ENCODE measurements at regions not wholly inside any gene's neighbourhood (a gene's known extent, or its start where the extent isn't known, plus 50 kb on each side); places are given as distances from the start of the nearest gene placed in this dataset.

- no peak overlapping the region for H3K23ac ChIP-seq (ENCODE audit: low read depth, low read length)
- no peak overlapping the region for H3K56ac ChIP-seq (ENCODE audit: extremely low read depth, insufficient read depth, low read length)
- no peak overlapping the region for H3K4ac ChIP-seq (ENCODE audit: low read depth, low read length)
- H3K4me1 ChIP-seq (ENCODE audit: control insufficient read depth, insufficient read depth, low read length): no peaks in the 10 kb centered on the region
- no peak for TF ChIP-seq RFX5 (IDR thresholded peaks at IDR 0.05; ENCODE audit: low read depth, low read length)
- TF ChIP-seq MAZ (IDR thresholded peaks at IDR 0.05; ENCODE audit: borderline replicate concordance, low read depth, low read length): no peak
- TF ChIP-seq RCOR1 (IDR thresholded peaks at IDR 0.05; ENCODE audit: insufficient replicate concordance, low read length): no peak
- TF ChIP-seq CTCF (conservative IDR thresholded peaks at IDR 0.05; ENCODE audit: low read depth, low read length): no peak
- no peak for TF ChIP-seq RAD21 (IDR thresholded peaks at IDR 0.05; ENCODE audit: low read length)
- TF ChIP-seq MXI1 (IDR thresholded peaks at IDR 0.05; ENCODE audit: borderline replicate concordance, low read depth, low read length): no peak
- TF ChIP-seq BHLHE40 (IDR thresholded peaks at IDR 0.05; ENCODE audit: low read depth, low read length): no peak
- TF ChIP-seq SMC3 (IDR thresholded peaks at IDR 0.05; ENCODE audit: low read depth, low read length): no peak
- TF ChIP-seq NFE2L2 (IDR thresholded peaks at IDR 0.05; ENCODE audit: low read depth, low read length): no peak
- no peak overlapping the region for H2AFZ ChIP-seq (replicated peaks; ENCODE audit: low read length, poor library complexity)
- H2BK120ac ChIP-seq (ENCODE audit: low read depth, low read length): no peak overlapping the region
- no peak overlapping the region for H2BK15ac ChIP-seq (ENCODE audit: low read depth, low read length)
- intact Hi-C loops (cut with micrococcal nuclease): no loop called here
- H2BK5ac ChIP-seq (ENCODE audit: low read depth, low read length, poor library complexity, severe bottlenecking): no peak overlapping the region
- no peaks in the 10 kb centered on the region for H3K9me1 ChIP-seq (ENCODE audit: insufficient read depth, low read length)
- H3K9ac ChIP-seq (ENCODE audit: low read depth, low read length): no peak overlapping the region
- H3K18ac ChIP-seq (ENCODE audit: low read depth, low read length): no peak overlapping the region
- no peaks in the 10 kb centered on the region for H4K20me1 ChIP-seq (ENCODE audit: insufficient read depth, low read length)
- DNase-seq: no peak
- H2AK9ac ChIP-seq (replicated peaks; ENCODE audit: low read depth, low read length, poor library complexity): no peak overlapping the region
- in situ Hi-C loops (cut with MboI; ENCODE audit: low sequenced_read_pairs): no loop called here
- no peak overlapping the region for H4K8ac ChIP-seq (ENCODE audit: low read depth in 2 of 2, low read length in 2 of 2)
- no peak overlapping the region for H4K5ac ChIP-seq (ENCODE audit: low read depth, low read length)
- no peaks in the 10 kb centered on the region for H3K79me1 ChIP-seq (ENCODE audit: low read depth in 1 of 2, low read length in 2 of 2)
- H3K27ac ChIP-seq (ENCODE audit: insufficient read depth, low read length): no peak overlapping the region
- H3K4me2 ChIP-seq (ENCODE audit: low read depth, low read length): no peak overlapping the region
- H3K4me3 ChIP-seq (ENCODE audit: insufficient read depth, low read depth, low read length): no peak overlapping the region
- ChIA-PET POLR2A (ENCODE audit: unreplicated experiment) (no interaction called here), CTCF (no interaction called here)
- H2BK20ac ChIP-seq (ENCODE audit: low read depth, low read length): no peak overlapping the region
- no peak for ATAC-seq (ENCODE audit: low read depth)
- H3K14ac ChIP-seq (replicated peaks; ENCODE audit: low read depth, low read length): no peak overlapping the region
- dilution Hi-C loops (cut with HindIII; ENCODE audit: low sequenced_read_pairs, unreplicated experiment): no loop called here
- no peak overlapping the region for H4K91ac ChIP-seq (ENCODE audit: insufficient read depth, low read depth, low read length)
- H3K36me3 ChIP-seq (ENCODE audit: control insufficient read depth, insufficient read depth, low read length): no peaks in the 10 kb centered on the region
- no CpG with 5 or more reads among the region's 4 CpGs for WGBS, 2 experiments (ENCODE audit: extremely low coverage in 2 of 2, insufficient read length in 1 of 2)
- H2AK5ac ChIP-seq (ENCODE audit: low read depth, low read length): no peak overlapping the region
- no peaks in the 10 kb centered on the region for H3K27me3 ChIP-seq (ENCODE audit: control insufficient read depth, insufficient read depth, low read length)
- 0 out of 2 replicates have a peak, but pooled peaks cover 3% of the 10 kb centered on the region for H3K9me3 ChIP-seq (ENCODE audit: control insufficient read depth, insufficient read depth, low read length)
- BruUV-seq (replicated peaks): no TSS peak
Measured at GRCh38 chr7:49596701-49597491, 176.5 kb upstream of the VWC2 start.

Measured in IMR-90 (cell line).